Transverse colon (tissue), 3 donors: ENCODE measurements at regions not wholly inside any gene's neighbourhood (a gene's known extent, or its start where the extent isn't known, plus 50 kb on each side); places are given as distances from the start of the nearest gene placed in this dataset.

Experiments
- CTCF ChIP-seq, 5 experiments: fragments of 200-600 bp in 3 of 5; fragments of 450-650 bp in 2 of 5; sonication (generic) in 3 of 5; IDR thresholded peaks; 1 replicate in 2 of 5; 2 replicates in 3 of 5; pipeline ENCODE4 v1.5.1; 2016 to 2017; ENCODE audit warnings: antibody characterized with exemption in 5 of 5, inconsistent platforms in 3 of 5, mild to moderate bottlenecking in 2 of 5, moderate library complexity in 1 of 5
- POLR2A ChIP-seq: fragments of 450-650 bp; IDR thresholded peaks from one replicate; pipeline ENCODE4 v1.6.1; 2016; ENCODE audit warnings: antibody characterized with exemption, mild to moderate bottlenecking, moderate library complexity

- TF ChIP-seq POLR2A = no peak
- peak; percentile 30 to 88 (median 60) for TF ChIP-seq CTCF (IDR thresholded peaks at IDR 0.05)
These were observed 97.5 kb downstream of the BDH1 start for GRCh38 chr3:197458179-197458707.
